SK-N-SH treated with all-trans-retinoic acid at 6 μM for 48 hours (cell line): ENCODE measurements at regions not wholly inside any gene's neighbourhood (a gene's known extent, or its start where the extent isn't known, plus 50 kb on each side); places are given as distances from the start of the nearest gene placed in this dataset.

ENCODE experiments used
- ATAC-seq: fragments of 200-7000 bp; cut with Tn5 transposase; 3 replicates; pipeline ENCODE4 v1.9.1; 2020; ENCODE audit warnings: mild to moderate bottlenecking, moderate library complexity
- ARNTL ChIP-seq: fragments of 450-650 bp; formaldehyde crosslinking; IDR thresholded peaks from 2 replicates; pipeline ENCODE4 v1.5.0; 2020; ENCODE audit warnings: low read depth, mild to moderate bottlenecking, moderate library complexity, borderline replicate concordance
- BACH2 ChIP-seq: fragments of 250-450 bp; sonication (Bioruptor Pico); IDR thresholded peaks from 2 replicates; pipeline ENCODE4 v1.9.0; 2021; ENCODE audit warnings: mild to moderate bottlenecking, borderline replicate concordance
- CREB5 ChIP-seq: fragments of 250-450 bp; sonication (Bioruptor Pico); IDR thresholded peaks from 2 replicates; pipeline ENCODE4 v1.5.1; 2020; ENCODE audit warnings: low read depth, mild to moderate bottlenecking, moderate library complexity
- CSDC2 ChIP-seq: fragments of 250-450 bp; sonication (Bioruptor Pico); IDR thresholded peaks from 2 replicates; pipeline ENCODE4 v1.5.0; 2020; ENCODE audit warnings: mild to moderate bottlenecking, moderate library complexity
- ESRRG ChIP-seq: fragments of 250-450 bp; sonication (Bioruptor Pico); IDR thresholded peaks from 2 replicates; pipeline ENCODE4 v1.6.1; 2021; ENCODE audit warnings: mild to moderate bottlenecking
- GLIS3 ChIP-seq: fragments of 250-450 bp; sonication (Bioruptor Pico); IDR thresholded peaks from 2 replicates; pipeline ENCODE4 v1.5.0; 2020; ENCODE audit warnings: mild to moderate bottlenecking, moderate library complexity
- ISL1 ChIP-seq: fragments of 250-450 bp; sonication (Bioruptor Pico); IDR thresholded peaks from 2 replicates; pipeline ENCODE4 v2.1.2; 2022; ENCODE audit warnings: mild to moderate bottlenecking, moderate library complexity
- OSR1 ChIP-seq: fragments of 250-450 bp; sonication (Bioruptor Pico); IDR thresholded peaks from 2 replicates; pipeline ENCODE4 v1.8.0; 2022; ENCODE audit warnings: moderate library complexity, mild to moderate bottlenecking, inconsistent platforms
- PPARA ChIP-seq: fragments of 250-450 bp; sonication (Bioruptor Pico); IDR thresholded peaks from 2 replicates; pipeline ENCODE4 v1.5.0; 2020; ENCODE audit warnings: mild to moderate bottlenecking, borderline replicate concordance
- RARB ChIP-seq: fragments of 250-450 bp; sonication (Bioruptor Pico); IDR thresholded peaks from 2 replicates; pipeline ENCODE4 v1.8.0; 2021; ENCODE audit warnings: mild to moderate bottlenecking, moderate library complexity
- SNAI2 ChIP-seq: fragments of 250-450 bp; sonication (Bioruptor Pico); IDR thresholded peaks from 2 replicates; pipeline ENCODE4 v1.5.0; 2020; ENCODE audit warnings: mild to moderate bottlenecking, moderate library complexity
- TCF4 ChIP-seq: fragments of 250-450 bp; sonication (Bioruptor Pico); IDR thresholded peaks from 2 replicates; pipeline ENCODE4 v1.8.0; 2021; ENCODE audit warnings: mild to moderate bottlenecking, moderate library complexity, borderline replicate concordance
- TOX ChIP-seq: fragments of 250-450 bp; sonication (Bioruptor Pico); IDR thresholded peaks from 2 replicates; pipeline ENCODE4 v1.8.0; 2021; ENCODE audit warnings: mild to moderate bottlenecking, moderate library complexity, borderline replicate concordance
- TSHZ2 ChIP-seq: fragments of 250-450 bp; sonication (Bioruptor Pico); IDR thresholded peaks from 2 replicates; pipeline ENCODE4 v1.5.0; 2020; ENCODE audit warnings: mild to moderate bottlenecking, moderate library complexity
- ZC3H10 ChIP-seq: fragments of 250-450 bp; sonication (Bioruptor Pico); IDR thresholded peaks from 2 replicates; pipeline ENCODE4 v1.5.1; 2021; ENCODE audit warnings: mild to moderate bottlenecking, moderate library complexity
- ZFP3 ChIP-seq: fragments of 250-450 bp; sonication (Bioruptor Pico); IDR thresholded peaks from 2 replicates; pipeline ENCODE4 v1.5.0; 2020; ENCODE audit warnings: mild to moderate bottlenecking, moderate library complexity
- ZFP30 ChIP-seq: fragments of 450-650 bp; formaldehyde crosslinking; IDR thresholded peaks from 2 replicates; pipeline ENCODE4 v1.5.0; 2022; ENCODE audit warnings: mild to moderate bottlenecking, moderate library complexity
- ZNF565 ChIP-seq: fragments of 450-650 bp; formaldehyde crosslinking; conservative IDR thresholded peaks from 2 replicates; pipeline ENCODE4 v1.5.0; 2020; ENCODE audit warnings: low read depth, mild to moderate bottlenecking, moderate library complexity
- ZNF70 ChIP-seq: fragments of 450-650 bp; formaldehyde crosslinking; IDR thresholded peaks from 2 replicates; pipeline ENCODE4 v1.5.0; 2020; ENCODE audit warnings: mild to moderate bottlenecking, moderate library complexity
- ZNF8 ChIP-seq: fragments of 450-650 bp; formaldehyde crosslinking; IDR thresholded peaks from 2 replicates; pipeline ENCODE4 v1.5.0; 2020; ENCODE audit warnings: mild to moderate bottlenecking, moderate library complexity
- TF ChIP-seq, protein P1 (sequence below): fragments of 250-450 bp; sonication (Bioruptor Pico); IDR thresholded peaks from 2 replicates; pipeline ENCODE4 v1.8.0; 2020; ENCODE audit warnings: mild to moderate bottlenecking, moderate library complexity, borderline replicate concordance
- TF ChIP-seq, protein P2 (sequence below): fragments of 250-450 bp; sonication (Bioruptor Pico); IDR thresholded peaks from 2 replicates; pipeline ENCODE4 v1.8.0; 2021; ENCODE audit warnings: low read depth, mild to moderate bottlenecking, moderate library complexity, borderline replicate concordance
- TF ChIP-seq, protein P3 (sequence below): fragments of 250-450 bp; sonication (Bioruptor Pico); IDR thresholded peaks from 2 replicates; pipeline ENCODE4 v1.5.1; 2021; ENCODE audit warnings: mild to moderate bottlenecking, moderate library complexity

- TF ChIP-seq BACH2 (CRISPR knock-in tag) (no peak), CREB5 (CRISPR knock-in tag) (no peak), PPARA (CRISPR knock-in tag) (no peak), ZC3H10 (CRISPR knock-in tag) (no peak), SNAI2 (CRISPR knock-in tag) (no peak), TSHZ2 (no peak), CSDC2 (CRISPR knock-in tag) (no peak), ZNF8 (CRISPR knock-in tag) (no peak), ESRRG (CRISPR knock-in tag) (no peak), ZNF70 (CRISPR knock-in tag) (no peak), ZFP3 (CRISPR knock-in tag) (no peak), ZFP30 (CRISPR knock-in tag) (no peak), OSR1 (CRISPR knock-in tag) (no peak), ISL1 (CRISPR knock-in tag) (no peak), RARB (CRISPR knock-in tag) (no peak), TCF4 (CRISPR knock-in tag) (no peak)
- TF ChIP-seq, protein P1, sequence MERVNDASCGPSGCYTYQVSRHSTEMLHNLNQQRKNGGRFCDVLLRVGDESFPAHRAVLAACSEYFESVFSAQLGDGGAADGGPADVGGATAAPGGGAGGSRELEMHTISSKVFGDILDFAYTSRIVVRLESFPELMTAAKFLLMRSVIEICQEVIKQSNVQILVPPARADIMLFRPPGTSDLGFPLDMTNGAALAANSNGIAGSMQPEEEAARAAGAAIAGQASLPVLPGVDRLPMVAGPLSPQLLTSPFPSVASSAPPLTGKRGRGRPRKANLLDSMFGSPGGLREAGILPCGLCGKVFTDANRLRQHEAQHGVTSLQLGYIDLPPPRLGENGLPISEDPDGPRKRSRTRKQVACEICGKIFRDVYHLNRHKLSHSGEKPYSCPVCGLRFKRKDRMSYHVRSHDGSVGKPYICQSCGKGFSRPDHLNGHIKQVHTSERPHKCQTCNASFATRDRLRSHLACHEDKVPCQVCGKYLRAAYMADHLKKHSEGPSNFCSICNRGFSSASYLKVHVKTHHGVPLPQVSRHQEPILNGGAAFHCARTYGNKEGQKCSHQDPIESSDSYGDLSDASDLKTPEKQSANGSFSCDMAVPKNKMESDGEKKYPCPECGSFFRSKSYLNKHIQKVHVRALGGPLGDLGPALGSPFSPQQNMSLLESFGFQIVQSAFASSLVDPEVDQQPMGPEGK (CRISPR knock-in tag): no peak
- TF ChIP-seq, protein P2, sequence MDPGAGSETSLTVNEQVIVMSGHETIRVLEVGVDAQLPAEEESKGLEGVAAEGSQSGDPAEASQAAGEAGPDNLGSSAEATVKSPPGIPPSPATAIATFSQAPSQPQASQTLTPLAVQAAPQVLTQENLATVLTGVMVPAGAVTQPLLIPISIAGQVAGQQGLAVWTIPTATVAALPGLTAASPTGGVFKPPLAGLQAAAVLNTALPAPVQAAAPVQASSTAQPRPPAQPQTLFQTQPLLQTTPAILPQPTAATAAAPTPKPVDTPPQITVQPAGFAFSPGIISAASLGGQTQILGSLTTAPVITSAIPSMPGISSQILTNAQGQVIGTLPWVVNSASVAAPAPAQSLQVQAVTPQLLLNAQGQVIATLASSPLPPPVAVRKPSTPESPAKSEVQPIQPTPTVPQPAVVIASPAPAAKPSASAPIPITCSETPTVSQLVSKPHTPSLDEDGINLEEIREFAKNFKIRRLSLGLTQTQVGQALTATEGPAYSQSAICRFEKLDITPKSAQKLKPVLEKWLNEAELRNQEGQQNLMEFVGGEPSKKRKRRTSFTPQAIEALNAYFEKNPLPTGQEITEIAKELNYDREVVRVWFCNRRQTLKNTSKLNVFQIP: no peak
- TF ChIP-seq, protein P3, sequence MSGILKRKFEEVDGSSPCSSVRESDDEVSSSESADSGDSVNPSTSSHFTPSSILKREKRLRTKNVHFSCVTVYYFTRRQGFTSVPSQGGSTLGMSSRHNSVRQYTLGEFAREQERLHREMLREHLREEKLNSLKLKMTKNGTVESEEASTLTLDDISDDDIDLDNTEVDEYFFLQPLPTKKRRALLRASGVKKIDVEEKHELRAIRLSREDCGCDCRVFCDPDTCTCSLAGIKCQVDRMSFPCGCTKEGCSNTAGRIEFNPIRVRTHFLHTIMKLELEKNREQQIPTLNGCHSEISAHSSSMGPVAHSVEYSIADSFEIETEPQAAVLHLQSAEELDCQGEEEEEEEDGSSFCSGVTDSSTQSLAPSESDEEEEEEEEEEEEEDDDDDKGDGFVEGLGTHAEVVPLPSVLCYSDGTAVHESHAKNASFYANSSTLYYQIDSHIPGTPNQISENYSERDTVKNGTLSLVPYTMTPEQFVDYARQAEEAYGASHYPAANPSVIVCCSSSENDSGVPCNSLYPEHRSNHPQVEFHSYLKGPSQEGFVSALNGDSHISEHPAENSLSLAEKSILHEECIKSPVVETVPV (CRISPR knock-in tag): no peak
- ATAC-seq: no peak
Measured at GRCh38 chr2:216306868-216307267, 65.4 kb downstream of the MARCHF4 start.

DNA sequence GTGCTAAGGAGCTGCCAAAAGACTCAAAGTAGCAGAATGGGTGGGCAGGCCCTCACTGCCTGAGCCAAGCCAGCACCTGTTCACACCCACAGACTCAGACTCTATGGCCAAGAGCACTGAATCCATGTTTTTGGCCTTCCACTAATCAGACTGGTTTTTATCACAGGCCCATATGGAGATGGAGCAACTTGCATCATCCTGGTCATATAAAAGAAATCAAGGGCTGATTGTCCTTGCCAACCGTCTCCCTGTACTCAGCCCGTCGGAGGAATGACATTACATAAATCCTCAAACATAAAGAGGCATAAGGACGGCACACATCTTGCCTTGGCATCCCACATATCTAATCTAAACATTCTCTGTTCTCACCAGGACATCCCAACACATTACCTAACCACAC, 66.7 kb downstream of the MARCHF4 start:
- TF ChIP-seq TCF4 (CRISPR knock-in tag) (no peak), SNAI2 (CRISPR knock-in tag) (no peak), ZFP3 (CRISPR knock-in tag) (no peak), ZC3H10 (CRISPR knock-in tag) (no peak), GLIS3 (CRISPR knock-in tag) (no peak), ZNF70 (CRISPR knock-in tag) (no peak), CSDC2 (CRISPR knock-in tag) (no peak), BACH2 (CRISPR knock-in tag) (no peak), ZNF8 (CRISPR knock-in tag) (no peak), TSHZ2 (no peak), ARNTL (no peak), ISL1 (CRISPR knock-in tag) (no peak), CREB5 (CRISPR knock-in tag) (no peak), ESRRG (CRISPR knock-in tag) (no peak), PPARA (CRISPR knock-in tag) (no peak), OSR1 (CRISPR knock-in tag) (no peak), TOX (CRISPR knock-in tag) (no peak), ZNF565 (CRISPR knock-in tag) (no peak)
- TF ChIP-seq, protein P2: no peak
- ATAC-seq: no peak
